ENCODE measurements at regions not wholly inside any gene's neighbourhood (a gene's known extent, or its start where the extent isn't known, plus 50 kb on each side); places are given as distances from the start of the nearest gene placed in this dataset.

GRCh38 chr3:94360987-94361386, 298.1 kb downstream of the NSUN3 start:
- TF ChIP-seq ELF4 (IDR thresholded peaks at IDR 0.05): no peak
- TF ChIP-seq PKNOX1 (IDR thresholded peaks at IDR 0.05): no peak
- TF ChIP-seq TARDBP (IDR thresholded peaks at IDR 0.05): no peak
- TF ChIP-seq CTBP1 (IDR thresholded peaks at IDR 0.05; ENCODE audit: borderline replicate concordance): no peak
- TF ChIP-seq FOXA1 (IDR thresholded peaks at IDR 0.05): no peak
- TF ChIP-seq FOXM1 (IDR thresholded peaks at IDR 0.05; ENCODE audit: borderline replicate concordance): no peak
- no peak for TF ChIP-seq FOXK2 (IDR thresholded peaks at IDR 0.05)
- TF ChIP-seq ZNF384 (IDR thresholded peaks at IDR 0.05): no peak
- TF ChIP-seq NFRKB (IDR thresholded peaks at IDR 0.05): no peak
- no peak for TF ChIP-seq SUZ12 (IDR thresholded peaks at IDR 0.05)
- TF ChIP-seq HDGF (IDR thresholded peaks at IDR 0.05; ENCODE audit: borderline replicate concordance): no peak
- TF ChIP-seq SP1 (IDR thresholded peaks at IDR 0.05): no peak
